ENCODE measurements at regions not wholly inside any gene's neighbourhood (a gene's known extent, or its start where the extent isn't known, plus 50 kb on each side); places are given as distances from the start of the nearest gene placed in this dataset.
"Not testable (repeated sequence)": the region's sequence is repeated elsewhere in the genome, so short reads cannot be mapped to it uniquely, and the experiment has no call there.

- DNase-seq: no peak
Observed at GRCh38 chr6:163701762-163702161, 287.2 kb downstream of the QKI start.

GRCh38 chr6:163698086-163698485, 283.6 kb downstream of the QKI start:
- DNase-seq: no peak

GRCh38 chr6:163696311-163696710, 281.8 kb downstream of the QKI start:
- DNase-seq: not testable (repeated sequence)

- DNase-seq: no peak
Observed at GRCh38 chr6:163695414-163695864, 280.9 kb downstream of the QKI start.

GRCh38 chr6:163694988-163695398, 280.5 kb downstream of the QKI start:
- DNase-seq: no peak

GRCh38 chr6:163694072-163694471, 279.6 kb downstream of the QKI start:
- no peak for DNase-seq

GRCh38 chr6:163691049-163691448, 276.5 kb downstream of the QKI start:
- no peak for DNase-seq

- DNase-seq: no peak
Observed at GRCh38 chr6:163688739-163689362, 274.3 kb downstream of the QKI start.

- DNase-seq: no peak
Observed at GRCh38 chr6:163687075-163687474, 272.6 kb downstream of the QKI start.

- no peak for DNase-seq
Observed at GRCh38 chr6:163686301-163686700, 271.8 kb downstream of the QKI start.

GRCh38 chr6:163683105-163683622, 268.6 kb downstream of the QKI start:
- DNase-seq: no peak

GRCh38 chr6:163679753-163680152, 265.2 kb downstream of the QKI start:
- no peak for DNase-seq

GRCh38 chr6:163679012-163679660, 264.6 kb downstream of the QKI start:
- no peak for DNase-seq

- no peak for DNase-seq
Observed at GRCh38 chr6:163675611-163676010, 261.1 kb downstream of the QKI start.

GRCh38 chr6:163672710-163673109, 258.2 kb downstream of the QKI start:
- DNase-seq: no peak

- no peak for DNase-seq
Observed at GRCh38 chr6:163671791-163672190, 257.3 kb downstream of the QKI start.

GRCh38 chr6:163671355-163671754, 256.8 kb downstream of the QKI start:
- no peak for DNase-seq

GRCh38 chr6:163670336-163670735, 255.8 kb downstream of the QKI start:
- DNase-seq: no peak

- no peak for DNase-seq
Observed at GRCh38 chr6:163668061-163668426, 253.5 kb downstream of the QKI start.

GRCh38 chr6:163667372-163668060, 253.0 kb downstream of the QKI start:
- no peak for DNase-seq

- no peak for DNase-seq
Observed at GRCh38 chr6:163665464-163665863, 250.9 kb downstream of the QKI start.

GRCh38 chr6:163663575-163663974, 249.1 kb downstream of the QKI start:
- DNase-seq: no peak

- no peak for DNase-seq
Observed at GRCh38 chr6:163662604-163663225, 248.2 kb downstream of the QKI start.

GRCh38 chr6:163661272-163661671, 246.8 kb downstream of the QKI start:
- DNase-seq: no peak
